ENCODE measurements at regions not wholly inside any gene's neighbourhood (a gene's known extent, or its start where the extent isn't known, plus 50 kb on each side); places are given as distances from the start of the nearest gene placed in this dataset.
"Not testable (repeated sequence)": the region's sequence is repeated elsewhere in the genome, so short reads cannot be mapped to it uniquely, and the experiment has no call there.

GRCh38 chr5:125064621-125065438 lies 318.4 kb upstream of the ZNF608 start:
- no peak for DNase-seq (ENCODE audit: low read depth in 1 of 2, low spot score in 1 of 2)

GRCh38 chr5:125065741-125066140 lies 319.3 kb upstream of the ZNF608 start:
- DNase-seq (ENCODE audit: low read depth in 1 of 2, low spot score in 1 of 2) = no peak

- no peak for DNase-seq (ENCODE audit: low read depth in 1 of 2, low spot score in 1 of 2)
Observed at GRCh38 chr5:125070961-125071360, 324.5 kb upstream of the ZNF608 start.

- no peak for DNase-seq (ENCODE audit: low read depth in 1 of 2, low spot score in 1 of 2)
Observed at GRCh38 chr5:125073090-125073489, 326.7 kb upstream of the ZNF608 start.

- no peak for DNase-seq (ENCODE audit: low read depth in 1 of 2, low spot score in 1 of 2)
Observed at GRCh38 chr5:125075567-125075966, 329.1 kb upstream of the ZNF608 start.

GRCh38 chr5:125079028-125079427 lies 332.6 kb upstream of the ZNF608 start:
- DNase-seq (ENCODE audit: low read depth in 1 of 2, low spot score in 1 of 2) = not testable (repeated sequence)

GRCh38 chr5:125081101-125081500 lies 334.7 kb upstream of the ZNF608 start:
- no peak for DNase-seq (ENCODE audit: low read depth in 1 of 2, low spot score in 1 of 2)

- DNase-seq (ENCODE audit: low read depth in 1 of 2, low spot score in 1 of 2) = no peak
Observed at GRCh38 chr5:125083981-125084380, 337.5 kb upstream of the ZNF608 start.

- no peak for DNase-seq (ENCODE audit: low read depth in 1 of 2, low spot score in 1 of 2)
Observed at GRCh38 chr5:125085797-125086505, 339.5 kb upstream of the ZNF608 start.

GRCh38 chr5:125088522-125089105 lies 342.2 kb upstream of the ZNF608 start:
- no peak for DNase-seq (ENCODE audit: low read depth in 1 of 2, low spot score in 1 of 2)

- DNase-seq (ENCODE audit: low read depth in 1 of 2, low spot score in 1 of 2) = not testable (repeated sequence)
Observed at GRCh38 chr5:125092138-125092537, 345.7 kb upstream of the ZNF608 start.

GRCh38 chr5:125093776-125094175 lies 347.3 kb upstream of the ZNF608 start:
- no peak for DNase-seq (ENCODE audit: low read depth in 1 of 2, low spot score in 1 of 2)

- no peak for DNase-seq (ENCODE audit: low read depth in 1 of 2, low spot score in 1 of 2)
Observed at GRCh38 chr5:125100342-125100741, 353.9 kb upstream of the ZNF608 start.

GRCh38 chr5:125100951-125101350 lies 354.5 kb upstream of the ZNF608 start:
- DNase-seq (ENCODE audit: low read depth in 1 of 2, low spot score in 1 of 2) = no peak

- no peak for DNase-seq (ENCODE audit: low read depth in 1 of 2, low spot score in 1 of 2)
Observed at GRCh38 chr5:125103459-125103858, 357.0 kb upstream of the ZNF608 start.

- DNase-seq (ENCODE audit: low read depth in 1 of 2, low spot score in 1 of 2) = no peak
Observed at GRCh38 chr5:125106271-125106670, 359.8 kb upstream of the ZNF608 start.

- DNase-seq (ENCODE audit: low read depth in 1 of 2, low spot score in 1 of 2) = no peak
Observed at GRCh38 chr5:125106881-125107280, 360.4 kb upstream of the ZNF608 start.

GRCh38 chr5:125109293-125109692 lies 362.9 kb upstream of the ZNF608 start:
- no peak for DNase-seq (ENCODE audit: low read depth in 1 of 2, low spot score in 1 of 2)

GRCh38 chr5:125109816-125110215 lies 363.4 kb upstream of the ZNF608 start:
- DNase-seq (ENCODE audit: low read depth in 1 of 2, low spot score in 1 of 2) = no peak

GRCh38 chr5:125112196-125112595 lies 365.8 kb upstream of the ZNF608 start:
- DNase-seq (ENCODE audit: low read depth in 1 of 2, low spot score in 1 of 2) = no peak

GRCh38 chr5:125113328-125113727 lies 366.9 kb upstream of the ZNF608 start:
- DNase-seq (ENCODE audit: low read depth in 1 of 2, low spot score in 1 of 2) = no peak

- no peak for DNase-seq (ENCODE audit: low read depth in 1 of 2, low spot score in 1 of 2)
Observed at GRCh38 chr5:125115195-125115525, 368.7 kb upstream of the ZNF608 start.
